Keratinocyte (primary cell): ENCODE measurements at regions not wholly inside any gene's neighbourhood (a gene's known extent, or its start where the extent isn't known, plus 50 kb on each side); places are given as distances from the start of the nearest gene placed in this dataset.

Experiments
- DNase-seq: peaks from one replicate; pipeline ENCODE4 v3.0.0-alpha.2; 2011; ENCODE audit warnings: low read depth, missing footprints, low spot score
- FAIRE-seq: peaks from 2 replicates; lab custom pipeline; 2011; peaks lifted over from hg19 to GRCh38; lab: Jason Lieb, UNC
- H2AFZ ChIP-seq: 2 replicates; pipeline ENCODE4 v1.6.0; 2012; ENCODE audit warnings: low read length, control low read depth, inconsistent platforms; ENCODE audit not compliant: control insufficient read depth
- H3K27ac ChIP-seq: 2 replicates; pipeline ENCODE4 v1.5.1; 2011; ENCODE audit warnings: low read length; ENCODE audit not compliant: control insufficient read depth, insufficient read depth
- H3K27me3 ChIP-seq: 3 replicates; pipeline ENCODE4 v1.6.0; 2011; ENCODE audit warnings: low read length; ENCODE audit not compliant: control insufficient read depth, insufficient read depth; ENCODE audit errors: extremely low read depth
- H3K36me3 ChIP-seq, 2 experiments: 2 replicates in 1 of 2; 3 replicates in 1 of 2; pipeline ENCODE4 v1.5.1; 2011; ENCODE audit warnings: low read length in 2 of 2, mild to moderate bottlenecking in 1 of 2; ENCODE audit not compliant: control insufficient read depth in 2 of 2, insufficient read depth in 2 of 2; ENCODE audit errors: extremely low read depth in 1 of 2
- H3K4me1 ChIP-seq: 3 replicates; pipeline ENCODE4 v1.5.1; 2011; ENCODE audit warnings: low read length; ENCODE audit not compliant: control insufficient read depth, insufficient read depth; ENCODE audit errors: extremely low read depth
- H3K4me2 ChIP-seq: 3 replicates; pipeline ENCODE4 v1.6.0; 2011; ENCODE audit warnings: low read depth, low read length; ENCODE audit not compliant: control insufficient read depth, insufficient read depth; ENCODE audit errors: extremely low read depth
- H3K4me3 ChIP-seq, 3 experiments: fragments of 200-600 bp in 1 of 3; sonication (generic) in 1 of 3; 2 replicates in 2 of 3; 3 replicates in 1 of 3; pipeline ENCODE4 v1.5.1; 2011 to 2016; ENCODE audit warnings: low read length in 3 of 3, mild to moderate bottlenecking in 3 of 3, control low read depth in 2 of 3, inconsistent platforms in 1 of 3, low read depth in 1 of 3, mixed read lengths in 1 of 3, mixed run types in 1 of 3, moderate library complexity in 1 of 3; ENCODE audit not compliant: control insufficient read depth in 2 of 3, insufficient read depth in 2 of 3; ENCODE audit errors: extremely low read depth in 1 of 3
- H3K79me2 ChIP-seq: 2 replicates; pipeline ENCODE4 v1.6.0; 2012; ENCODE audit warnings: low read length; ENCODE audit not compliant: control insufficient read depth, insufficient read depth
- H3K9ac ChIP-seq: 3 replicates; pipeline ENCODE4 v1.6.0; 2011; ENCODE audit warnings: low read length; ENCODE audit not compliant: control insufficient read depth, insufficient read depth; ENCODE audit errors: extremely low read depth
- H3K9me1 ChIP-seq: 3 replicates; pipeline ENCODE4 v1.6.0; 2011; ENCODE audit warnings: low read length; ENCODE audit not compliant: control insufficient read depth, insufficient read depth; ENCODE audit errors: extremely low read depth
- H3K9me3 ChIP-seq: 2 replicates; pipeline ENCODE4 v1.5.1; 2012; ENCODE audit warnings: low read depth, low read length; ENCODE audit not compliant: control insufficient read depth
- H4K20me1 ChIP-seq: 3 replicates; pipeline ENCODE4 v1.6.0; 2011; ENCODE audit warnings: low read length; ENCODE audit not compliant: control insufficient read depth, insufficient read depth; ENCODE audit errors: extremely low read depth
- CTCF ChIP-seq, 3 experiments: IDR thresholded peaks in 1 of 3; conservative IDR thresholded peaks in 1 of 3; optimal IDR thresholded peaks in 1 of 3; 2 replicates in 2 of 3; 3 replicates in 1 of 3; pipeline versions ENCODE3 to v1.5.1; 2011; ENCODE audit warnings: low read length in 3 of 3, mild to moderate bottlenecking in 3 of 3, moderate library complexity in 2 of 3, control low read depth in 1 of 3, inconsistent platforms in 1 of 3; ENCODE audit not compliant: insufficient read depth in 2 of 3; ENCODE audit errors: extremely low read depth in 1 of 3
- EZH2 ChIP-seq: IDR thresholded peaks from one replicate; pipeline ENCODE4 v1.6.1; 2012; ENCODE audit warnings: inconsistent platforms, mild to moderate bottlenecking, low read length, moderate library complexity
- dilution Hi-C: fragments of 300-500 bp; cut with MboI; formaldehyde crosslinking; loops from one replicate; pipeline ENCODE4 v1.7.0; 2020; ENCODE audit warnings: low sequenced_read_pairs; ENCODE audit not compliant: extremely low pct_ligation_motif_present

GRCh38 chr5:98599016-98599415 is 174.4 kb upstream of the RGMB start:
- TF ChIP-seq EZH2 (no peak), CTCF (optimal IDR thresholded peaks at IDR 0.05 in 1 of 3, IDR thresholded peaks at IDR 0.05 in 1 of 3, conservative IDR thresholded peaks at IDR 0.05 in 1 of 3; ENCODE audit: extremely low read depth in 1 of 3, insufficient read depth in 2 of 3, low read length in 3 of 3) (no peak)
- Histone ChIP-seq H3K27me3 (no peaks in the 10 kb centered on the region), H4K20me1 (no peaks in the 10 kb centered on the region), H3K79me2 (no peaks in the 10 kb centered on the region), H3K4me2 (no peak overlapping the region), H3K4me3 (no peak overlapping the region), H3K4me1 (no peaks in the 10 kb centered on the region), H3K9ac (no peak overlapping the region), H3K9me3 (no peaks in the 10 kb centered on the region), H3K27ac (no peak overlapping the region), H3K9me1 (no peaks in the 10 kb centered on the region), H2AFZ (no peak overlapping the region), H3K36me3 (no peaks in the 10 kb centered on the region)
- FAIRE-seq: no peak
- DNase-seq: no peak
- dilution Hi-C loops: no loop called here

- no peak for FAIRE-seq
- H3K27me3 ChIP-seq: no peaks in the 10 kb centered on the region
- no peaks in the 10 kb centered on the region for H3K4me1 ChIP-seq
- H3K36me3 ChIP-seq: no peaks in the 10 kb centered on the region
- dilution Hi-C loops: no loop called here
- no peak for TF ChIP-seq EZH2
- no peak for TF ChIP-seq CTCF (optimal IDR thresholded peaks at IDR 0.05 in 1 of 3, IDR thresholded peaks at IDR 0.05 in 1 of 3, conservative IDR thresholded peaks at IDR 0.05 in 1 of 3; ENCODE audit: extremely low read depth in 1 of 3, insufficient read depth in 2 of 3, low read length in 3 of 3)
- no peaks in the 10 kb centered on the region for H4K20me1 ChIP-seq
- H3K4me3 ChIP-seq: no peak overlapping the region
- no peak overlapping the region for H2AFZ ChIP-seq
- H3K79me2 ChIP-seq: no peaks in the 10 kb centered on the region
- H3K9ac ChIP-seq: no peak overlapping the region
- no peak overlapping the region for H3K4me2 ChIP-seq
- H3K9me3 ChIP-seq: no peaks in the 10 kb centered on the region
- H3K9me1 ChIP-seq: no peaks in the 10 kb centered on the region
- H3K27ac ChIP-seq: no peak overlapping the region
- no peak for DNase-seq
Measured at GRCh38 chr5:98602534-98603112, 170.8 kb upstream of the RGMB start.
